HCT116 (cell line): ENCODE measurements at regions not wholly inside any gene's neighbourhood (a gene's known extent, or its start where the extent isn't known, plus 50 kb on each side); places are given as distances from the start of the nearest gene placed in this dataset.

Experiments
- ATAC-seq: fragments of 200-7000 bp; cut with Tn5 transposase; 2 replicates; pipeline ENCODE4 v1.9.1; 2020; ENCODE audit warnings: mild to moderate bottlenecking, moderate library complexity
- BruUV-seq: library from RNA; stranded (reverse); fragments of 400-500 nt; replicated peaks from 2 replicates; lab custom pipeline; 2021; lab: Mats Ljungman, UMichigan
- CTCF ChIA-PET: fragments of 300-600 bp; sonication (Branson Sonifier 250); formaldehyde crosslinking; loops from one replicate; lab custom pipeline; 2021; ENCODE audit warnings: antibody characterized with exemption; lab: Charles Lee
- POLR2A ChIA-PET: fragments of 300-600, 350-600 bp; sonication (Branson Sonifier 250); formaldehyde crosslinking; loops from one replicate; lab custom pipeline; 2021; ENCODE audit warnings: antibody characterized with exemption; lab: Charles Lee
- RAD21 ChIA-PET, 2 experiments: fragments of 300-600 bp; sonication (Branson Sonifier 250); formaldehyde crosslinking; loops; one replicate each; lab custom pipeline; 2023; ENCODE audit warnings: low total read pairs in 2 of 2; ENCODE audit not compliant: uncharacterized antibody in 2 of 2, unreplicated experiment in 2 of 2, low non-redundant PET in 1 of 2; lab: Charles Lee
- DNase-seq: peaks from one replicate; pipeline ENCODE4 v3.0.0-alpha.2; 2010; ENCODE audit warnings: low read depth, low spot score
- H2AFZ ChIP-seq: fragments of 200-600 bp; shearing (Covaris generic), sonication (generic); 2 replicates; pipeline ENCODE4 v1.6.1; 2017; ENCODE audit warnings: low read depth, mixed run types, mixed read lengths, antibody characterized with exemption, low read length; ENCODE audit not compliant: poor library complexity, severe bottlenecking
- H3K27ac ChIP-seq: 2 replicates; pipeline ENCODE4 v1.5.1; 2012; ENCODE audit warnings: low read depth, low read length
- H3K27me3 ChIP-seq: fragments of 200-600 bp; sonication (generic); 2 replicates; pipeline ENCODE4 v1.6.1; 2016; ENCODE audit warnings: mixed run types, low read length, mixed read lengths; ENCODE audit not compliant: insufficient read depth
- H3K36me3 ChIP-seq, 2 experiments: fragments of 200-500 bp in 1 of 2; fragments of 200-600 bp in 1 of 2; sonication (Bioruptor generic) in 1 of 2; sonication (generic) in 1 of 2; 2 replicates each; pipeline versions ENCODE4 v1.5.1 to v1.6.1; 2014 to 2016; ENCODE audit warnings: low read length in 2 of 2, inconsistent platforms in 1 of 2, mixed read lengths in 1 of 2, mixed run types in 1 of 2; ENCODE audit not compliant: insufficient read depth in 2 of 2, control insufficient read depth in 1 of 2
- H3K4me1 ChIP-seq, 2 experiments: fragments of 200-600 bp in 1 of 2; sonication (generic) in 1 of 2; 2 replicates each; pipeline versions ENCODE4 v1.5.1 to v1.6.1; 2012 to 2017; ENCODE audit warnings: low read length in 2 of 2, inconsistent platforms in 1 of 2, mild to moderate bottlenecking in 1 of 2, mixed read lengths in 1 of 2, mixed run types in 1 of 2, moderate library complexity in 1 of 2; ENCODE audit not compliant: insufficient read depth in 2 of 2, control insufficient read depth in 1 of 2
- H3K4me2 ChIP-seq: fragments of 200-600 bp; sonication (generic); 2 replicates; pipeline ENCODE4 v1.6.1; 2017; ENCODE audit warnings: mixed run types, low read length, mixed read lengths
- H3K4me3 ChIP-seq, 2 experiments: fragments of 200-600 bp in 1 of 2; sonication (generic) in 1 of 2; replicated peaks in 1 of 2; 2 replicates each; pipeline ENCODE4 v1.5.1; 2011 to 2016; ENCODE audit warnings: low read length in 2 of 2, control low read depth in 1 of 2, low read depth in 1 of 2, mild to moderate bottlenecking in 1 of 2, mixed read lengths in 1 of 2, mixed run types in 1 of 2
- H3K79me2 ChIP-seq: fragments of 200-600 bp; sonication (generic); 2 replicates; pipeline ENCODE4 v1.6.1; 2017; ENCODE audit warnings: mild to moderate bottlenecking, mixed run types, low read length, moderate library complexity, mixed read lengths; ENCODE audit not compliant: insufficient read depth
- H3K9ac ChIP-seq: fragments of 200-600 bp; sonication (generic); 2 replicates; pipeline ENCODE4 v1.6.1; 2016; ENCODE audit warnings: low read length, mixed read lengths
- H3K9me2 ChIP-seq: fragments of 200-600 bp; sonication (generic), shearing (Covaris generic); 2 replicates; pipeline ENCODE4 v1.6.1; 2017; ENCODE audit warnings: mixed run types, mild to moderate bottlenecking, moderate library complexity; ENCODE audit not compliant: insufficient read depth
- H3K9me3 ChIP-seq, 2 experiments: fragments of 200-500 bp in 1 of 2; fragments of 200-600 bp in 1 of 2; sonication (Bioruptor generic) in 1 of 2; sonication (generic) in 1 of 2; 2 replicates each; pipeline ENCODE4 v1.6.1; 2014 to 2017; ENCODE audit warnings: low read length in 2 of 2, mixed read lengths in 2 of 2, inconsistent platforms in 1 of 2, low read depth in 1 of 2, mild to moderate bottlenecking in 1 of 2, mixed run types in 1 of 2, moderate library complexity in 1 of 2; ENCODE audit not compliant: control insufficient read depth in 1 of 2, insufficient read depth in 1 of 2
- H4K20me1 ChIP-seq: fragments of 200-600 bp; sonication (generic), shearing (Covaris generic); 2 replicates; pipeline ENCODE4 v1.6.1; 2017; ENCODE audit warnings: mixed run types, mild to moderate bottlenecking, moderate library complexity; ENCODE audit not compliant: insufficient read depth
- CEBPB ChIP-seq: IDR thresholded peaks from 2 replicates; pipeline ENCODE4 v1.6.1; 2012; ENCODE audit warnings: low read depth
- EGR1 ChIP-seq: IDR thresholded peaks from 2 replicates; pipeline ENCODE4 v1.6.1; 2012; ENCODE audit warnings: low read depth
- FOSL1 ChIP-seq: IDR thresholded peaks from 2 replicates; pipeline ENCODE4 v1.6.1; 2012; ENCODE audit warnings: low read depth
- JUND ChIP-seq: IDR thresholded peaks from 2 replicates; pipeline ENCODE4 v1.6.1; 2012
- RAD21 ChIP-seq: IDR thresholded peaks from 2 replicates; pipeline ENCODE4 v1.6.1; 2012; ENCODE audit warnings: low read depth, mild to moderate bottlenecking
- SP1 ChIP-seq: IDR thresholded peaks from 2 replicates; pipeline ENCODE4 v1.6.1; 2012; ENCODE audit warnings: low read depth
- SRF ChIP-seq: IDR thresholded peaks from 2 replicates; pipeline ENCODE4 v1.6.1; 2012; ENCODE audit warnings: low read depth
- TCF7L2 ChIP-seq: IDR thresholded peaks from 2 replicates; pipeline ENCODE4 v1.7.0; 2011; ENCODE audit warnings: borderline replicate concordance, inconsistent platforms; ENCODE audit not compliant: insufficient read depth, insufficient read length; ENCODE audit errors: extremely low read depth
- YY1 ChIP-seq: IDR thresholded peaks from 2 replicates; pipeline ENCODE4 v1.6.1; 2011; ENCODE audit warnings: low read length, low read depth, moderate library complexity, mild to moderate bottlenecking; ENCODE audit not compliant: insufficient replicate concordance; ENCODE audit errors: extremely low read depth
- ZFX ChIP-seq: fragments of 450-650 bp; IDR thresholded peaks from 2 replicates; pipeline ENCODE4 v1.6.1; 2017
- ZNF274 ChIP-seq: fragments of 200-500 bp; sonication (Bioruptor generic); IDR thresholded peaks from 2 replicates; pipeline ENCODE4 v1.6.1; 2014; ENCODE audit warnings: mild to moderate bottlenecking, low read depth, low read length, inconsistent platforms
- intact Hi-C: fragments of 100-400 bp; cut with micrococcal nuclease; formaldehyde crosslinking; loops from 2 replicates; pipeline ENCODE4 v1.10.0; 2022
- TF ChIP-seq, protein P1 (sequence below): IDR thresholded peaks from 2 replicates; pipeline ENCODE4 v1.6.1; 2011; ENCODE audit warnings: mild to moderate bottlenecking, low read length, moderate library complexity; ENCODE audit not compliant: insufficient replicate concordance; ENCODE audit errors: extremely low read depth
- TF ChIP-seq, protein P2 (sequence below), 3 experiments: fragments of 200-600 bp in 1 of 3; sonication (generic) in 1 of 3; IDR thresholded peaks in 2 of 3; conservative IDR thresholded peaks in 1 of 3; 2 replicates each; pipeline ENCODE4 v1.5.1; 2012 to 2017; ENCODE audit warnings: low read depth in 2 of 3, low read length in 2 of 3, antibody characterized with exemption in 1 of 3, borderline replicate concordance in 1 of 3, control low read depth in 1 of 3, mild to moderate bottlenecking in 1 of 3, mixed read lengths in 1 of 3, mixed run types in 1 of 3, moderate library complexity in 1 of 3; ENCODE audit not compliant: insufficient read depth in 1 of 3

DNA sequence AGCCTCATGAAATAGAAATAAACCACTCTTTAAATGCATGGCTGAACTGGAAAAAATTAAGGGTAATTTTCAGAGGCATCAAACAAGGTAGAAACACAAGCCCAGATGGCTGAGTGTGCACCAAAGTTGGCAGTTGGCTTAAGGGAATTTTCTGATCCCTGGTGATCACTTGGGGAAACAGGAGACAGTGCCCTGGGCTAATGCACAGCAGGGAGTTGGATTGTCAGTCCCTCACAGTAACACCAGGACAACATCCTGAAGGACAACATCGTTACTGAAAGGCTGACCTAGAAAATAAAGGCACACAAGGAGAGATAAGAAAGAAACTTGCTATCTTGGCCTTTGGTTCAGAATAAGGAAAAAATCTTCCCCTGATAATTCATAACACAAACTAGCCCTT, 417.0 kb downstream of the SLC4A3 start:
- H3K9me2 ChIP-seq, result no peaks in the 10 kb centered on the region
- TF ChIP-seq YY1, result no peak
- TF ChIP-seq, protein P1, sequence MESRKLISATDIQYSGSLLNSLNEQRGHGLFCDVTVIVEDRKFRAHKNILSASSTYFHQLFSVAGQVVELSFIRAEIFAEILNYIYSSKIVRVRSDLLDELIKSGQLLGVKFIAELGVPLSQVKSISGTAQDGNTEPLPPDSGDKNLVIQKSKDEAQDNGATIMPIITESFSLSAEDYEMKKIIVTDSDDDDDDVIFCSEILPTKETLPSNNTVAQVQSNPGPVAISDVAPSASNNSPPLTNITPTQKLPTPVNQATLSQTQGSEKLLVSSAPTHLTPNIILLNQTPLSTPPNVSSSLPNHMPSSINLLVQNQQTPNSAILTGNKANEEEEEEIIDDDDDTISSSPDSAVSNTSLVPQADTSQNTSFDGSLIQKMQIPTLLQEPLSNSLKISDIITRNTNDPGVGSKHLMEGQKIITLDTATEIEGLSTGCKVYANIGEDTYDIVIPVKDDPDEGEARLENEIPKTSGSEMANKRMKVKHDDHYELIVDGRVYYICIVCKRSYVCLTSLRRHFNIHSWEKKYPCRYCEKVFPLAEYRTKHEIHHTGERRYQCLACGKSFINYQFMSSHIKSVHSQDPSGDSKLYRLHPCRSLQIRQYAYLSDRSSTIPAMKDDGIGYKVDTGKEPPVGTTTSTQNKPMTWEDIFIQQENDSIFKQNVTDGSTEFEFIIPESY, result no peak
- H3K27me3 ChIP-seq, result no peaks in the 10 kb centered on the region
- H3K4me1 ChIP-seq, result peaks cover 7 to 17% of the 10 kb centered on the region in 2 experiments; a peak in 3 of 4 replicates
- no peaks in the 10 kb centered on the region for H3K79me2 ChIP-seq
- H3K4me3 ChIP-seq, result no peak overlapping the region
- H3K9ac ChIP-seq, result no peak overlapping the region
- no TSS peak for BruUV-seq
- ChIA-PET POLR2A (no interaction called here), RAD21 (no interaction called here), CTCF (no interaction called here)
- H3K27ac ChIP-seq, result no peak overlapping the region
- intact Hi-C loops, result no loop called here
- H3K9me3 ChIP-seq, result no peaks in the 10 kb centered on the region
- no peaks in the 10 kb centered on the region for H4K20me1 ChIP-seq
- H3K4me2 ChIP-seq, result no peak overlapping the region
- no peak overlapping the region for H2AFZ ChIP-seq
- ATAC-seq (no peak), DNase-seq (no peak)
- H3K36me3 ChIP-seq, result no peaks in the 10 kb centered on the region; a peak in 1 of 4 replicates

- Histone ChIP-seq H3K4me2 (no peak overlapping the region), H3K4me3 (no peak overlapping the region), H3K9ac (no peak overlapping the region), H3K27me3 (no peaks in the 10 kb centered on the region), H3K79me2 (no peaks in the 10 kb centered on the region), H4K20me1 (no peaks in the 10 kb centered on the region), H3K9me2 (no peaks in the 10 kb centered on the region), H3K4me1 (peaks cover 7 to 17% of the 10 kb centered on the region in 2 experiments; a peak in 3 of 4 replicates)
- POLR2A ChIA-PET, result no interaction called here
- RAD21 ChIA-PET, result no interaction called here
- no TSS peak for BruUV-seq
- intact Hi-C loops, result no loop called here
- no peak for DNase-seq
- CTCF ChIA-PET, result no interaction called here
- TF ChIP-seq, protein P1, result no peak
- TF ChIP-seq SRF (no peak), ZFX (no peak), SP1 (no peak), JUND (no peak), CEBPB (no peak), TCF7L2 (no peak), YY1 (no peak), EGR1 (no peak), RAD21 (no peak), FOSL1 (no peak), ZNF274 (no peak)
- TF ChIP-seq, protein P2, sequence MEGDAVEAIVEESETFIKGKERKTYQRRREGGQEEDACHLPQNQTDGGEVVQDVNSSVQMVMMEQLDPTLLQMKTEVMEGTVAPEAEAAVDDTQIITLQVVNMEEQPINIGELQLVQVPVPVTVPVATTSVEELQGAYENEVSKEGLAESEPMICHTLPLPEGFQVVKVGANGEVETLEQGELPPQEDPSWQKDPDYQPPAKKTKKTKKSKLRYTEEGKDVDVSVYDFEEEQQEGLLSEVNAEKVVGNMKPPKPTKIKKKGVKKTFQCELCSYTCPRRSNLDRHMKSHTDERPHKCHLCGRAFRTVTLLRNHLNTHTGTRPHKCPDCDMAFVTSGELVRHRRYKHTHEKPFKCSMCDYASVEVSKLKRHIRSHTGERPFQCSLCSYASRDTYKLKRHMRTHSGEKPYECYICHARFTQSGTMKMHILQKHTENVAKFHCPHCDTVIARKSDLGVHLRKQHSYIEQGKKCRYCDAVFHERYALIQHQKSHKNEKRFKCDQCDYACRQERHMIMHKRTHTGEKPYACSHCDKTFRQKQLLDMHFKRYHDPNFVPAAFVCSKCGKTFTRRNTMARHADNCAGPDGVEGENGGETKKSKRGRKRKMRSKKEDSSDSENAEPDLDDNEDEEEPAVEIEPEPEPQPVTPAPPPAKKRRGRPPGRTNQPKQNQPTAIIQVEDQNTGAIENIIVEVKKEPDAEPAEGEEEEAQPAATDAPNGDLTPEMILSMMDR (IDR thresholded peaks at IDR 0.05 in 2 of 3, conservative IDR thresholded peaks at IDR 0.05 in 1 of 3; ENCODE audit: borderline replicate concordance in 1 of 3, insufficient read depth in 1 of 3, low read depth in 2 of 3, low read length in 2 of 3), result no peak
- TF ChIP-seq, all 23 proteins: peak for 0
- no peak overlapping the region for H3K27ac ChIP-seq
- H3K36me3 ChIP-seq, result no peaks in the 10 kb centered on the region; a peak in 1 of 4 replicates
- H3K9me3 ChIP-seq, result no peaks in the 10 kb centered on the region
- no peak overlapping the region for H2AFZ ChIP-seq
- ATAC-seq, result no peak
Measured at GRCh38 chr2:220046507-220046906, 419.1 kb downstream of the SLC4A3 start.
